Heart left ventricle (tissue), 13 donors: ENCODE measurements at regions not wholly inside any gene's neighbourhood (a gene's known extent, or its start where the extent isn't known, plus 50 kb on each side); places are given as distances from the start of the nearest gene placed in this dataset.
"Not testable (repeated sequence)": the region's sequence is repeated elsewhere in the genome, so short reads cannot be mapped to it uniquely, and the experiment has no call there.

ENCODE experiments used
- POLR2A ChIP-seq, 2 donors: fragments of 450-650 bp; IDR thresholded peaks; one replicate each; pipeline ENCODE4 v1.6.1; 2017; ENCODE audit warnings: antibody characterized with exemption in 2 of 2, mild to moderate bottlenecking in 2 of 2, moderate library complexity in 2 of 2
- TF ChIP-seq, protein P1 (sequence below), 12 donors: fragments of 200-600 bp; sonication (generic) in 4 of 12; IDR thresholded peaks; one replicate each; pipeline versions ENCODE4 v1.5.0 to v1.8.0; 2018 to 2022; ENCODE audit warnings: antibody characterized with exemption in 12 of 12, mild to moderate bottlenecking in 5 of 12
- donor health status: ischemic (EF 13 %, LVEDD 7.1; RV severe dilation, severe dysfunction).
- donor health status: DM: no; HTN: yes; CAD: no.
- donor health status: DM: no; HTN: no; CAD: no.
- donor health status: ischemic (EF 25% LVEDD 6.9; RV normal size, moderate dysfunction).
- donor health status: ischemic (EF 25% LVEDD 5.7; RV mildly dilated, moderate dysfunction).
- donor health status: ischemic (EF 35%, LVEDD 5.7; RV mildly dilated, moderate dysfunction).
- donor health status: nonischemic (EF 11% LVEDD 7.7; RV severe dilation, severe dysfunction).
- donor health status: DM: yes; HTN: yes; CAD: no.
- donor health status: PGD.
- donor health status: ischemic (EF 29% LVEDD 5.4; RV normal size, mild dysfunction).
- donor health status: nonischemic (EF 23%, LVEDD 6.1; RV moderate dilation, normal function).

DNA sequence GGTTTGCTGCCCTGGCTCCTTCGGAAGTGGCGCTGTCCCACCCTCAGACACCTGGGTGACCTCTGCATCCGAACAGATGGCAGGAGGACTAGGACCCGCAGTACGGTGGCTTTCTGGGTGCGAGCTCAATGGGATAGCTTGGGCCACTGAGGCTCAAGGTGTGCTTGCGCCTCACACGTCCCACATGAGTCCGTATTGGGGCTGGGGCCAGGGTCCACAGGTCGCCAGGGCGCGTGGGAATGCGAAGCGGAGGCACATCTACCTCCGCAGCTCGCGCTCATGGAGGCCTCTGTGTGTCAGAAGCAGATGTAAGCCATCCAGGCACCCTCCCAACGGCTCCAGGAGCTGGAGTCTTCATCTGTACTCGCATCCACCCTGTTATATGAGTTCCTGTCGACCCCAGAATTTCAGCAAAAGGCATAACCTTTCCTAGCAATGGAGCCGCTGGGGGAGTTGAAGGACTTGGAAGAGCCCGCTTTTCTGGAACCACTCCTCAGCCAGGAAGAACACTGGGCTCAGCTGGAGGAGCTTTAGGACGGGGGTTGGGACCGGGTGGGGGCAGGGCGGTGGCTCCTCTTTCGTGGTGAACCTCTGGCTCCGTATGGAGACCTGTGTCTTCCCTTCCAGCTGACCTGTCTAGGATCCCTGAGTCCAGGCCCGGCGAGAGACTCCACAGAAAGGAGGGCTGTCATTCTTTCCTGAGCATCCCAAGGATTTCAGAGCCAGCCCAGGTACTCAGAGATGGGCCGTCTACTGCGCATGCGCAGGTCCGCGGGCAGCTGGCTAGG, 1932.8 kb upstream of the DEFB115 start:
- TF ChIP-seq, protein P1, sequence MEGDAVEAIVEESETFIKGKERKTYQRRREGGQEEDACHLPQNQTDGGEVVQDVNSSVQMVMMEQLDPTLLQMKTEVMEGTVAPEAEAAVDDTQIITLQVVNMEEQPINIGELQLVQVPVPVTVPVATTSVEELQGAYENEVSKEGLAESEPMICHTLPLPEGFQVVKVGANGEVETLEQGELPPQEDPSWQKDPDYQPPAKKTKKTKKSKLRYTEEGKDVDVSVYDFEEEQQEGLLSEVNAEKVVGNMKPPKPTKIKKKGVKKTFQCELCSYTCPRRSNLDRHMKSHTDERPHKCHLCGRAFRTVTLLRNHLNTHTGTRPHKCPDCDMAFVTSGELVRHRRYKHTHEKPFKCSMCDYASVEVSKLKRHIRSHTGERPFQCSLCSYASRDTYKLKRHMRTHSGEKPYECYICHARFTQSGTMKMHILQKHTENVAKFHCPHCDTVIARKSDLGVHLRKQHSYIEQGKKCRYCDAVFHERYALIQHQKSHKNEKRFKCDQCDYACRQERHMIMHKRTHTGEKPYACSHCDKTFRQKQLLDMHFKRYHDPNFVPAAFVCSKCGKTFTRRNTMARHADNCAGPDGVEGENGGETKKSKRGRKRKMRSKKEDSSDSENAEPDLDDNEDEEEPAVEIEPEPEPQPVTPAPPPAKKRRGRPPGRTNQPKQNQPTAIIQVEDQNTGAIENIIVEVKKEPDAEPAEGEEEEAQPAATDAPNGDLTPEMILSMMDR (IDR thresholded peaks at IDR 0.05) = not testable (repeated sequence)
- not testable (repeated sequence) for TF ChIP-seq POLR2A (IDR thresholded peaks at IDR 0.05)
